ENCODE measurements at regions not wholly inside any gene's neighbourhood (a gene's known extent, or its start where the extent isn't known, plus 50 kb on each side); places are given as distances from the start of the nearest gene placed in this dataset.

- no peaks in the 10 kb centered on the region for H3K9me2 ChIP-seq
- ChIA-PET CTCF (no interaction called here), POLR2A (no interaction called here)
- H3K4me3 ChIP-seq (ENCODE audit: low read depth in 2 of 2, low read length in 1 of 2): no peak overlapping the region
- H3K9ac ChIP-seq: no peak overlapping the region
- no peaks in the 10 kb centered on the region for H3F3A ChIP-seq (replicated peaks; ENCODE audit: insufficient read depth)
- DNase-seq: no peak
- H3K4me1 ChIP-seq (ENCODE audit: control insufficient read depth in 1 of 2, insufficient read depth in 2 of 2, low read depth in 1 of 2, low read length in 1 of 2): no peaks in the 10 kb centered on the region
- no peak overlapping the region for H3K27ac ChIP-seq (ENCODE audit: low read depth in 2 of 2, low read length in 1 of 2)
- no peaks in the 10 kb centered on the region for H3K9me3 ChIP-seq
- H3K4me2 ChIP-seq: no peak overlapping the region
- WGBS (ENCODE audit: low lambda C conversion rate): 38% methylated on average over 3 of the region's 3 CpGs
- H4K20me1 ChIP-seq (ENCODE audit: insufficient read depth): no peaks in the 10 kb centered on the region
- H3K79me2 ChIP-seq (ENCODE audit: insufficient read depth): no peaks in the 10 kb centered on the region
- H2AFZ ChIP-seq (ENCODE audit: low read depth): no peak overlapping the region
- TF ChIP-seq POLR2AphosphoS5 (IDR thresholded peaks at IDR 0.05; ENCODE audit: low read depth, low read length) (no peak), USF2 (IDR thresholded peaks at IDR 0.05; ENCODE audit: borderline replicate concordance, low read depth, low read length) (no peak), JUND (IDR thresholded peaks at IDR 0.05) (no peak), SMC3 (IDR thresholded peaks at IDR 0.05; ENCODE audit: low read depth, low read length) (no peak), CHD2 (IDR thresholded peaks at IDR 0.05; ENCODE audit: low read length, partially characterized antibody) (no peak), GATA2 (CRISPR knock-in tag; IDR thresholded peaks at IDR 0.05) (no peak), RXRA (IDR thresholded peaks at IDR 0.05; ENCODE audit: borderline replicate concordance, low read depth) (no peak), RAD21 (IDR thresholded peaks at IDR 0.05; ENCODE audit: low read length) (no peak), GABPA (IDR thresholded peaks at IDR 0.05; ENCODE audit: low read depth) (no peak), MEF2A (IDR thresholded peaks at IDR 0.05; ENCODE audit: borderline replicate concordance, low read depth) (no peak), FOXM1 (IDR thresholded peaks at IDR 0.05; ENCODE audit: low read depth) (no peak)
- TF ChIP-seq, protein P1, sequence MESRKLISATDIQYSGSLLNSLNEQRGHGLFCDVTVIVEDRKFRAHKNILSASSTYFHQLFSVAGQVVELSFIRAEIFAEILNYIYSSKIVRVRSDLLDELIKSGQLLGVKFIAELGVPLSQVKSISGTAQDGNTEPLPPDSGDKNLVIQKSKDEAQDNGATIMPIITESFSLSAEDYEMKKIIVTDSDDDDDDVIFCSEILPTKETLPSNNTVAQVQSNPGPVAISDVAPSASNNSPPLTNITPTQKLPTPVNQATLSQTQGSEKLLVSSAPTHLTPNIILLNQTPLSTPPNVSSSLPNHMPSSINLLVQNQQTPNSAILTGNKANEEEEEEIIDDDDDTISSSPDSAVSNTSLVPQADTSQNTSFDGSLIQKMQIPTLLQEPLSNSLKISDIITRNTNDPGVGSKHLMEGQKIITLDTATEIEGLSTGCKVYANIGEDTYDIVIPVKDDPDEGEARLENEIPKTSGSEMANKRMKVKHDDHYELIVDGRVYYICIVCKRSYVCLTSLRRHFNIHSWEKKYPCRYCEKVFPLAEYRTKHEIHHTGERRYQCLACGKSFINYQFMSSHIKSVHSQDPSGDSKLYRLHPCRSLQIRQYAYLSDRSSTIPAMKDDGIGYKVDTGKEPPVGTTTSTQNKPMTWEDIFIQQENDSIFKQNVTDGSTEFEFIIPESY (IDR thresholded peaks at IDR 0.05; ENCODE audit: borderline replicate concordance, low read depth): no peak
- TF ChIP-seq, protein P2, sequence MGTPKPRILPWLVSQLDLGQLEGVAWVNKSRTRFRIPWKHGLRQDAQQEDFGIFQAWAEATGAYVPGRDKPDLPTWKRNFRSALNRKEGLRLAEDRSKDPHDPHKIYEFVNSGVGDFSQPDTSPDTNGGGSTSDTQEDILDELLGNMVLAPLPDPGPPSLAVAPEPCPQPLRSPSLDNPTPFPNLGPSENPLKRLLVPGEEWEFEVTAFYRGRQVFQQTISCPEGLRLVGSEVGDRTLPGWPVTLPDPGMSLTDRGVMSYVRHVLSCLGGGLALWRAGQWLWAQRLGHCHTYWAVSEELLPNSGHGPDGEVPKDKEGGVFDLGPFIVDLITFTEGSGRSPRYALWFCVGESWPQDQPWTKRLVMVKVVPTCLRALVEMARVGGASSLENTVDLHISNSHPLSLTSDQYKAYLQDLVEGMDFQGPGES (IDR thresholded peaks at IDR 0.05; ENCODE audit: low read depth, low read length): no peak
- TF ChIP-seq, protein P3, sequence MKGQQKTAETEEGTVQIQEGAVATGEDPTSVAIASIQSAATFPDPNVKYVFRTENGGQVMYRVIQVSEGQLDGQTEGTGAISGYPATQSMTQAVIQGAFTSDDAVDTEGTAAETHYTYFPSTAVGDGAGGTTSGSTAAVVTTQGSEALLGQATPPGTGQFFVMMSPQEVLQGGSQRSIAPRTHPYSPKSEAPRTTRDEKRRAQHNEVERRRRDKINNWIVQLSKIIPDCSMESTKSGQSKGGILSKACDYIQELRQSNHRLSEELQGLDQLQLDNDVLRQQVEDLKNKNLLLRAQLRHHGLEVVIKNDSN (IDR thresholded peaks at IDR 0.05; ENCODE audit: borderline replicate concordance, low read depth): no peak
- no peaks in the 10 kb centered on the region for H3K36me3 ChIP-seq (replicated peaks in 1 of 2; ENCODE audit: control insufficient read depth in 1 of 2, insufficient read depth in 2 of 2, low read length in 1 of 2)
- H3K27me3 ChIP-seq (ENCODE audit: insufficient read depth): no peaks in the 10 kb centered on the region
Measured at GRCh38 chr13:110777251-110777820, 63.8 kb downstream of the ING1 start.

All from SK-N-SH (cell line).